Breast epithelium (tissue), 4 donors: ENCODE measurements at regions not wholly inside any gene's neighbourhood (a gene's known extent, or its start where the extent isn't known, plus 50 kb on each side); places are given as distances from the start of the nearest gene placed in this dataset.

Experiments
- DNase-seq, 2 donors: peaks; one replicate each; pipeline ENCODE4 v3.0.0-alpha.2; 2019; ENCODE audit warnings: low spot score in 2 of 2
- H3K27ac ChIP-seq, 2 donors: fragments of 200-600 bp; sonication (generic) in 1 of 2; one replicate each; pipeline ENCODE4 v1.5.1; 2016 to 2019; ENCODE audit warnings: mild to moderate bottlenecking in 1 of 2
- H3K27me3 ChIP-seq, 2 donors: fragments of 200-600 bp; sonication (generic) in 1 of 2; one replicate each; pipeline versions ENCODE4 v1.5.1 to v1.6.0; 2017 to 2019; ENCODE audit warnings: control low read depth in 1 of 2, mild to moderate bottlenecking in 1 of 2
- H3K36me3 ChIP-seq: fragments of 200-600 bp; one replicate; pipeline ENCODE4 v1.5.1; 2019
- H3K4me1 ChIP-seq, 2 donors: fragments of 200-600 bp; sonication (generic); one replicate each; pipeline ENCODE4 v1.5.1; 2016 to 2019; ENCODE audit warnings: control low read depth in 1 of 2
- H3K4me3 ChIP-seq, 3 donors: fragments of 200-600 bp; sonication (generic); 1 replicate in 2 of 3; 2 replicates in 1 of 3; pipeline ENCODE4 v1.5.1; 2016 to 2019; ENCODE audit warnings: mild to moderate bottlenecking in 3 of 3, moderate library complexity in 2 of 3
- H3K9me3 ChIP-seq, 2 donors: fragments of 200-600 bp; sonication (generic) in 1 of 2; one replicate each; pipeline ENCODE4 v1.5.1; 2016 to 2019; ENCODE audit warnings: control low read depth in 1 of 2
- CTCF ChIP-seq, 3 donors: fragments of 450-650 bp; IDR thresholded peaks; one replicate each; pipeline ENCODE4 v1.5.1; 2016 to 2017; ENCODE audit warnings: antibody characterized with exemption in 3 of 3, mild to moderate bottlenecking in 3 of 3, moderate library complexity in 3 of 3
- POLR2A ChIP-seq: fragments of 450-650 bp; IDR thresholded peaks from one replicate; pipeline ENCODE4 v1.6.1; 2016; ENCODE audit warnings: antibody characterized with exemption, mild to moderate bottlenecking, moderate library complexity
- POLR2AphosphoS5 ChIP-seq, 3 donors: sonication (generic); formaldehyde crosslinking; IDR thresholded peaks; one replicate each; pipeline ENCODE4 v1.6.1; 2017; ENCODE audit warnings: antibody characterized with exemption in 3 of 3
- intact Hi-C: fragments of 100-400 bp; cut with DNase I; formaldehyde crosslinking; loops from one replicate; pipeline ENCODE4 v1.15.1; 2023; ENCODE audit warnings: low total_unique reads

- TF ChIP-seq POLR2A (no peak), POLR2AphosphoS5 (IDR thresholded peaks at IDR 0.05) (no peak), CTCF (IDR thresholded peaks at IDR 0.05) (no peak)
- DNase-seq: no peak
- no peaks in the 10 kb centered on the region for H3K36me3 ChIP-seq
- no peak overlapping the region for H3K27ac ChIP-seq
- intact Hi-C loops: no loop called here
- H3K27me3 ChIP-seq: no peaks in the 10 kb centered on the region
- H3K9me3 ChIP-seq: no peaks in the 10 kb centered on the region
- H3K4me1 ChIP-seq: no peaks in the 10 kb centered on the region
- H3K4me3 ChIP-seq: no peak overlapping the region
These were observed 157.0 kb upstream of the SGK1 start for GRCh38 chr6:134474955-134475354.

- H3K27ac ChIP-seq: no peak overlapping the region
- H3K4me3 ChIP-seq: no peak overlapping the region
- TF ChIP-seq CTCF (IDR thresholded peaks at IDR 0.05): no peak
- no peak for TF ChIP-seq POLR2AphosphoS5 (IDR thresholded peaks at IDR 0.05)
- no peak for TF ChIP-seq POLR2A
- no peak for DNase-seq
- no peaks in the 10 kb centered on the region for H3K9me3 ChIP-seq
- H3K36me3 ChIP-seq: no peaks in the 10 kb centered on the region
- intact Hi-C loops: no loop called here
- H3K27me3 ChIP-seq: no peaks in the 10 kb centered on the region
- no peaks in the 10 kb centered on the region for H3K4me1 ChIP-seq
These were observed 154.7 kb upstream of the SGK1 start for GRCh38 chr6:134472661-134473060.

- no peaks in the 10 kb centered on the region for H3K4me1 ChIP-seq
- H3K27me3 ChIP-seq: no peaks in the 10 kb centered on the region
- DNase-seq: no peak
- no peak overlapping the region for H3K27ac ChIP-seq
- H3K36me3 ChIP-seq: no peaks in the 10 kb centered on the region
- no peak overlapping the region for H3K4me3 ChIP-seq
- intact Hi-C loops: no loop called here
- TF ChIP-seq POLR2A: no peak
- TF ChIP-seq CTCF (IDR thresholded peaks at IDR 0.05): no peak
- TF ChIP-seq POLR2AphosphoS5 (IDR thresholded peaks at IDR 0.05): no peak
- no peaks in the 10 kb centered on the region for H3K9me3 ChIP-seq
These were observed 154.1 kb upstream of the SGK1 start for GRCh38 chr6:134472046-134472445.

GRCh38 chr6:134470457-134470975, 152.6 kb upstream of the SGK1 start:
- no peak for DNase-seq
- TF ChIP-seq POLR2AphosphoS5 (IDR thresholded peaks at IDR 0.05): no peak
- no peak for TF ChIP-seq POLR2A
- no peak for TF ChIP-seq CTCF (IDR thresholded peaks at IDR 0.05)
- H3K9me3 ChIP-seq: no peaks in the 10 kb centered on the region
- no peaks in the 10 kb centered on the region for H3K36me3 ChIP-seq
- H3K4me1 ChIP-seq: no peaks in the 10 kb centered on the region
- no peak overlapping the region for H3K4me3 ChIP-seq
- intact Hi-C loops: no loop called here
- H3K27me3 ChIP-seq: no peaks in the 10 kb centered on the region
- H3K27ac ChIP-seq: no peak overlapping the region

- Histone ChIP-seq H3K4me1 (no peaks in the 10 kb centered on the region), H3K36me3 (no peaks in the 10 kb centered on the region), H3K27ac (no peak overlapping the region), H3K4me3 (no peak overlapping the region), H3K27me3 (no peaks in the 10 kb centered on the region), H3K9me3 (no peaks in the 10 kb centered on the region)
- intact Hi-C loops: no loop called here
- TF ChIP-seq CTCF (IDR thresholded peaks at IDR 0.05) (no peak), POLR2AphosphoS5 (IDR thresholded peaks at IDR 0.05) (no peak), POLR2A (no peak)
- no peak for DNase-seq
These were observed 152.0 kb upstream of the SGK1 start for GRCh38 chr6:134469702-134470456.
